ENCODE measurements at regions not wholly inside any gene's neighbourhood (a gene's known extent, or its start where the extent isn't known, plus 50 kb on each side); places are given as distances from the start of the nearest gene placed in this dataset.

DNA sequence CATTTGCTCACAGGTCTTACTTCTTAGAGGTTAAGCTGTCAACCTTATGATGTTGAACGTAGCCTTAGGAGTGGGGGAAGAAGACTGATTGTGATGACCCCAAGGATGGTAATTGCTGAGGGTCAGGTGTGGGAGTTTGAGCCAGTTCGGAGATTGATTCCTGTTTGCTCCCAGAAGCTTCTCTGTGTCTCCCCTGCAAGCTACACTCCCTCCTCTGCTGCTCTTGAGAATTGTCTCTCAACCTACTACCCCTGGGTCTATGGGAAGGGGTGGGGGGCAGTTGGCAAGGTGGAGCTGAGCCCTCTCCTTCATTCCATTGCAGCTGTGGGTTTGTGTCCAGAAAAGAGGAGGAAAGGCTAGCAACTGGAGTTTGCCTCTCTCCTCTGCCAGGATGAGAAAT is 113.8 kb downstream of the PLEKHG1 start:
- no peak for DNase-seq

- no peak for DNase-seq
Observed at GRCh38 chr6:150713931-150714330, 114.2 kb downstream of the PLEKHG1 start.

GRCh38 chr6:150715133-150715532 is 115.4 kb downstream of the PLEKHG1 start:
- DNase-seq, result no peak

GRCh38 chr6:150717419-150717818 is 117.7 kb downstream of the PLEKHG1 start:
- no peak for DNase-seq

DNA sequence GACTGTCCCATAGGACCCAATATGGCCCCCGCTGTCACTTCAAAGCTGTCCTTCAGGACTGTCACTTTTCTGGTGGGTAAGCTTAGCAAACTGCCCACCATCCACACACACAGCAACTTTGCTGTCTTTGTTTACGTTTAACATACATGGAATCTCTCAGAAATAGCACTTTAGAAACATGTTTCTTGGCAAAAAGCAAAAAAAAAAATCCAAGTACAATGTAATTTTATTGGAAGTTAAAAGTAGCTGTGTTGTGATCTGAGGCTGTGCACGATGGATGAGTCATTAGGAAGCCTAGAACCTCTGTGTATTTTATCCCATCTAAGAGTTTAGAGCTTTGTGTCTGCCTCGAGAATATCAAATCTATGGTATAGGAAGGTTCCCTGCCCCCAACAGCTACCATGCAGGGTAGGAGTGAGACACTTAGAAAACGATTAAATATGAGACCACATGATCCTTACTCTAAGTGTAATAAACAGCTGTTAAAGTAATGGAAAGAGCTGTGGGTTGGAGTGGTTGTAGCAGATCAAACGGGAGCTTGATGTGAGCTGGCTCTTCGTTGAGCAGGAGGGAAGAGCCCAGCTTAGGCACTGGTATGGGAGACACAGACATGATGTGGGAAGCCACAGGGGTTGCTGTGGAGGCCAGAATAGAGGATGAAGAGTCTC is 119.5 kb downstream of the PLEKHG1 start:
- no peak for DNase-seq

DNA sequence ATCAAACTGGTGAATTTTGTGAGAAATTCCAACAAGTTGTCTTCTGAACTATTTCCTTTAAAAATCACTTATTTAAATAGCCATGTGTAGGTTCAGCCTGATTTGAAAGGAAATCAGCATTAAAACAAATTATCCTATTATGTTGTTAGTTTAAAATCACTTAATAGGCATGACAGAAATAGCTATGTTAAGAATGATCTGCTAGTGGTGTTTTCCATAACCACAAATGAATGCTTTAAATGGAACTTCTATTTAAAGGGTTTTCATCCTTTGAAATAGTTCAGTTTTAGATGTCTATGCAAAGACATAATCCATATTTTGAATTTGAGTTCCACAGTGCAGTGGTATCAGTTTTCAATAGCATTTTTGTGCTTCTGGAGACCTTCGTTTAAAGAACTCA is 120.1 kb downstream of the PLEKHG1 start:
- no peak for DNase-seq

GRCh38 chr6:150720774-150721233 is 121.1 kb downstream of the PLEKHG1 start:
- no peak for DNase-seq

GRCh38 chr6:150721418-150722266 is 122.0 kb downstream of the PLEKHG1 start:
- no peak for DNase-seq

DNA sequence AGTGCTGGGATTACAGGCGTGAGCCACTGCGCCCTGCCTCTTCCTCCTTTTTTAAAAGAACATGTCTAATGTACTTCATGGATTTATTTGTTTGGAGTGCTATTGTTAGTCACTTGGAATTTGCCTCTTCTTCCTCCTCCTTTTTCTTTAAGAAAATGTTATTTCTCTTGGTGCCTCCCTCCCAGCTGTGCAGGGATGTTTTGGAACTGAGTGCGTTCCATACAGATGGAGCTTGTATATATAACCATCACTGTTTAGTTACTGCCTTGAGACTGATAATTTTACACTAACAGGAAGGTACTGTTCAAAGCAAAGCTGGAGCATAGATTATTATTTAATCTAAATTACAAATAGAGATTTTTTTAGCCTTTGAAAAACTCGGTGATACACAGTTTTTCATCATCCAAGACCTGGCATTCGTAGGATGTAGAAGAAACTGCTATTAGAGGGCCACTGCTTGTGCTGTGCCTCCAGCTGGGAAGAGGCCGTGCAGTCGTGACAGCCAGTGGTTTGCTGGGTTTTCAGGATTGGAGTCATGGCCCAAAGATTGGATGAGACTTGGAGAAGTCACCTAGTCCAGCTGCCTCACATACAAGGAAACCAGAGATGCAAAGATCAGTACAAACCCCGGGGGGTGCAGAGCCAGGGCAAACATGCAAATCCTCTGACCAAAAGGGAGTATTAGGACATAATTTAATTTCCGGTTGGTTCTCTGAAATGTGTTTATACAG is 123.1 kb downstream of the PLEKHG1 start:
- no peak for DNase-seq

GRCh38 chr6:150723345-150723658 is 123.6 kb downstream of the PLEKHG1 start:
- DNase-seq, result no peak

DNA sequence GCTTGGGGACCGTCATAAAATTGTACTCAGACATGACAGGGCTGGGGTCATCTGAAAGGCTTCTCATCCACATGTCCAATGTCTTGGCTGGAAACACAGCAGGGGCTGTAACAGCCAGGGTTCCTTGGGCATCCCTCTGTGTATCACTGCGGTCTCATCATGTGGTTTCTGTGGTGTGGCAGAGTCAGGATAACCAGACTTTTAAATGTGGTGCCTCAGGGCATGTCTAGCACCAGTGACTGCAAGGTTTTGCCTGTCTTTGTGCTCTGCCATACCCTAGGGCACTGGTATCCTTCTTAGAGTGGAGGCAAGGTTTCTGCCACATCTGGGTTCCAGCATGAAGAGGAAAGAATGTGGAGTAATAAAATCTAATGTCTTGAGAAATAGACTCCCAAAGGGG is 124.2 kb downstream of the PLEKHG1 start:
- DNase-seq, result no peak

GRCh38 chr6:150725795-150726194 is 126.1 kb downstream of the PLEKHG1 start:
- DNase-seq, result no peak

- no peak for DNase-seq
Observed at GRCh38 chr6:150729188-150729748, 129.6 kb downstream of the PLEKHG1 start.

DNA sequence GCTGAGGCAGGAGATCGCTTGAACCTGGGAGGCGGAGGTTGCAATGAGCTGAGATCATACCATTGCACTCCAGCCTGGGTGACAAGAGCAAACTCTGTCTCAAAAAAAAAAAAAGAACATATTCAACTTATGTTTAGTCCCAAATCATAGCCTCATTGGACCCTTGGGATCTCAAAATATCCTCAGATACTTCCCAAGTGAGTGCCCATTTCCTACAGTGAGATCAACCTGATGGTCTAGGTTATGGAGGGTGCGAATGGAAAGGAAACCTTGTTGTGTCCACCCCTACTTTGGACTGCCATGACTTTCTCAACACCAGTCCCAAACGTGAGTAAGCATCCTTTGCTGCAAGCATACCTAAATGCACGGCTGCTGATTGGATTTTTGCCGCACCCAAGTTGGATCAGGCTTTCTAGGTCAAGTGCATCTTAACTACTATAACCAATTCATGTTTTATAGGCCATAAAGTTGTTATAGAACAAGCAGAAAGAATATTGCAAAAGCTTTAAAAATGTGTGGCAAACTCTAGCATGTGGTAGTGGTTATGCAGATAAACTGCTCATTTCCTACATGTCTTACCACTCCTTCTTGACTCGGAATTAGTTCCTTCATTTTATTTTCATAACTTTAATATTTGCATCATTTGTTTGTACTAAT is 131.2 kb downstream of the PLEKHG1 start:
- no peak for DNase-seq

- no peak for DNase-seq
Observed at GRCh38 chr6:150732765-150733539, 132.6 kb upstream of the MTHFD1L start.

- DNase-seq, result no peak
Observed at GRCh38 chr6:150733726-150734125, 131.8 kb upstream of the MTHFD1L start.

- DNase-seq, result peak; percentile 93
Observed at GRCh38 chr6:150734235-150734634, 131.3 kb upstream of the MTHFD1L start.

- DNase-seq, result no peak
Observed at GRCh38 chr6:150735341-150735851, 130.1 kb upstream of the MTHFD1L start.

- DNase-seq, result no peak
Observed at GRCh38 chr6:150738092-150738629, 127.3 kb upstream of the MTHFD1L start.

GRCh38 chr6:150739711-150740349 is 125.7 kb upstream of the MTHFD1L start:
- DNase-seq, result no peak

DNA sequence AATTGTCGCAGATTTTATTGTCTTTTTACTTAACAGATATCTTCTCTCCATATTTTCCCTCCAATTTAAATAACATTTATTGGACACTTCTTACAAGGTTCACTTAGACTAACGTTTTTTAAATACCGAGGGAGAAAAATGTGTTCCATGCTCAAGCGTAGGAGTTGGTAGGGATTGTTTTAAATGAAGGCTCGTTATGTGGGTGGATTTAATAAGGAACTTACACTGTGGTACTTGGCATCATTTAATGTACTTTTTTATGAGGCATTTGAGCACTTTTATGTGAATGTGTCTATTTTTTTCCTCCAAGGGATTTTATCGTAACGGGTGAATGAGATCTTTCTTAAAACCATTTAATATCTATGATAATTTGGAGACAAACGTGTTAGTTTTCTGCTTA is 125.0 kb upstream of the MTHFD1L start:
- no peak for DNase-seq
